ENCODE measurements at regions not wholly inside any gene's neighbourhood (a gene's known extent, or its start where the extent isn't known, plus 50 kb on each side); places are given as distances from the start of the nearest gene placed in this dataset.

GRCh38 chr1:78436961-78437360 lies 53.8 kb upstream of the PTGFR start:
- Mint-ChIP-seq H3K27ac (ENCODE audit: low read depth, unreplicated experiment) (no peak overlapping the region), H3K4me3 (ENCODE audit: unreplicated experiment) (no peak overlapping the region), H3K27me3 (ENCODE audit: insufficient read depth, unreplicated experiment) (no peaks in the 10 kb centered on the region), H3K4me1 (ENCODE audit: insufficient read depth, unreplicated experiment) (peaks cover 6% of the 10 kb centered on the region), H3K36me3 (ENCODE audit: insufficient read depth, unreplicated experiment) (no peaks in the 10 kb centered on the region), H3K9me3 (ENCODE audit: unreplicated experiment) (peaks cover 4% of the 10 kb centered on the region)
- ChIA-PET CTCF (no interaction called here), POLR2A (interaction anchor here (0.7 kb wide), 2 partner anchors 40 to 59 kb away, joined by 3 read pairs; no protein-coding TSS in a partner anchor)
- no peak for TF ChIP-seq CTCF (IDR thresholded peaks at IDR 0.05; ENCODE audit: unreplicated experiment)
- intact Hi-C loops (cut with micrococcal nuclease) = no loop called here
- no peak for DNase-seq (ENCODE audit: unreplicated experiment)
- no TSS peak for BruUV-seq (replicated peaks)

GRCh38 chr1:78437396-78437795 lies 53.4 kb upstream of the PTGFR start:
- no peak overlapping the region for H3K4me3 Mint-ChIP-seq (ENCODE audit: unreplicated experiment)
- H3K27me3 Mint-ChIP-seq (ENCODE audit: insufficient read depth, unreplicated experiment) = no peaks in the 10 kb centered on the region
- ChIA-PET CTCF (no interaction called here), POLR2A (interaction anchor here (0.7 kb wide), 2 partner anchors 40 to 60 kb away, joined by 3 read pairs; no protein-coding TSS in a partner anchor)
- intact Hi-C loops (cut with micrococcal nuclease) = no loop called here
- no peak for TF ChIP-seq CTCF (IDR thresholded peaks at IDR 0.05; ENCODE audit: unreplicated experiment)
- no peak overlapping the region for H3K27ac Mint-ChIP-seq (ENCODE audit: low read depth, unreplicated experiment)
- no peak for DNase-seq (ENCODE audit: unreplicated experiment)
- H3K4me1 Mint-ChIP-seq (ENCODE audit: insufficient read depth, unreplicated experiment) = peaks cover 6% of the 10 kb centered on the region
- no TSS peak for BruUV-seq (replicated peaks)
- no peaks in the 10 kb centered on the region for H3K36me3 Mint-ChIP-seq (ENCODE audit: insufficient read depth, unreplicated experiment)
- H3K9me3 Mint-ChIP-seq (ENCODE audit: unreplicated experiment) = peaks cover 4% of the 10 kb centered on the region

- peaks cover 4% of the 10 kb centered on the region for H3K9me3 Mint-ChIP-seq (ENCODE audit: unreplicated experiment)
- no peak for TF ChIP-seq CTCF (IDR thresholded peaks at IDR 0.05; ENCODE audit: unreplicated experiment)
- no TSS peak for BruUV-seq (replicated peaks)
- H3K27ac Mint-ChIP-seq (ENCODE audit: low read depth, unreplicated experiment) = no peak overlapping the region
- intact Hi-C loops (cut with micrococcal nuclease) = no loop called here
- POLR2A ChIA-PET = no interaction called here
- H3K27me3 Mint-ChIP-seq (ENCODE audit: insufficient read depth, unreplicated experiment) = no peaks in the 10 kb centered on the region
- CTCF ChIA-PET = interaction anchor here (0.9 kb wide), 1 partner anchor 10 kb away, joined by 3 read pairs; no protein-coding TSS in a partner anchor
- no peak for DNase-seq (ENCODE audit: unreplicated experiment)
- peaks cover 6% of the 10 kb centered on the region for H3K4me1 Mint-ChIP-seq (ENCODE audit: insufficient read depth, unreplicated experiment)
- H3K36me3 Mint-ChIP-seq (ENCODE audit: insufficient read depth, unreplicated experiment) = no peaks in the 10 kb centered on the region
- H3K4me3 Mint-ChIP-seq (ENCODE audit: unreplicated experiment) = no peak overlapping the region
These were observed 52.8 kb upstream of the PTGFR start for GRCh38 chr1:78437941-78438340.

GRCh38 chr1:78440381-78440793 lies 50.4 kb upstream of the PTGFR start:
- no peak for TF ChIP-seq CTCF (IDR thresholded peaks at IDR 0.05; ENCODE audit: unreplicated experiment)
- intact Hi-C loops (cut with micrococcal nuclease) = no loop called here
- H3K4me1 Mint-ChIP-seq (ENCODE audit: insufficient read depth, unreplicated experiment) = peaks cover 6% of the 10 kb centered on the region
- H3K4me3 Mint-ChIP-seq (ENCODE audit: unreplicated experiment) = no peak overlapping the region
- H3K9me3 Mint-ChIP-seq (ENCODE audit: unreplicated experiment) = no peaks in the 10 kb centered on the region
- no TSS peak for BruUV-seq (replicated peaks)
- CTCF ChIA-PET = no interaction called here
- POLR2A ChIA-PET = no interaction called here
- H3K36me3 Mint-ChIP-seq (ENCODE audit: insufficient read depth, unreplicated experiment) = no peaks in the 10 kb centered on the region
- no peak overlapping the region for H3K27ac Mint-ChIP-seq (ENCODE audit: low read depth, unreplicated experiment)
- DNase-seq (ENCODE audit: unreplicated experiment) = no peak
- no peaks in the 10 kb centered on the region for H3K27me3 Mint-ChIP-seq (ENCODE audit: insufficient read depth, unreplicated experiment)
